Neural progenitor cell (in vitro differentiated cells): ENCODE measurements at regions not wholly inside any gene's neighbourhood (a gene's known extent, or its start where the extent isn't known, plus 50 kb on each side); places are given as distances from the start of the nearest gene placed in this dataset.
A peak's percentile ranks its signal among the peaks of the same experiment; 100 is the strongest.

Experiments used
- DNase-seq: peaks from one replicate; pipeline ENCODE4 v3.0.0-alpha.2; 2016; ENCODE audit warnings: low spot score
- H2AFZ ChIP-seq: fragments of 200-600 bp; sonication (generic); replicated peaks from 2 replicates; pipeline ENCODE4 v1.6.1; 2016; ENCODE audit warnings: antibody characterized with exemption
- H3F3A ChIP-seq: fragments of 200-600 bp; sonication (generic); 2 replicates; pipeline ENCODE4 v1.6.1; 2016; ENCODE audit warnings: antibody characterized with exemption, low read depth
- H3K27ac ChIP-seq: fragments of 200-600 bp; sonication (generic); 2 replicates; pipeline ENCODE4 v1.5.1; 2016; ENCODE audit warnings: mild to moderate bottlenecking
- H3K27me3 ChIP-seq: fragments of 200-600 bp; sonication (generic); 2 replicates; pipeline ENCODE4 v1.6.1; 2016; ENCODE audit warnings: mild to moderate bottlenecking, moderate library complexity
- H3K36me3 ChIP-seq: fragments of 200-600 bp; sonication (generic); 2 replicates; pipeline ENCODE4 v1.5.1; 2016
- H3K4me1 ChIP-seq: fragments of 200-600 bp; sonication (generic); 2 replicates; pipeline ENCODE4 v1.6.1; 2016; ENCODE audit warnings: mixed run types
- H3K4me2 ChIP-seq: fragments of 200-600 bp; sonication (generic); 2 replicates; pipeline ENCODE4 v1.6.1; 2016
- H3K4me3 ChIP-seq: fragments of 200-600 bp; sonication (generic); 2 replicates; pipeline ENCODE4 v1.5.1; 2016
- H3K79me2 ChIP-seq: fragments of 200-600 bp; sonication (generic); 2 replicates; pipeline ENCODE4 v1.6.1; 2016; ENCODE audit warnings: low read depth
- H3K9ac ChIP-seq: fragments of 200-600 bp; sonication (generic); 2 replicates; pipeline ENCODE4 v1.6.1; 2016
- H3K9me3 ChIP-seq: fragments of 200-600 bp; sonication (generic); 2 replicates; pipeline ENCODE4 v1.5.1; 2016; ENCODE audit warnings: low read depth
- H4K20me1 ChIP-seq: fragments of 200-600 bp; sonication (generic); 2 replicates; pipeline ENCODE4 v1.6.1; 2016; ENCODE audit warnings: low read depth
- H3K27ac Mint-ChIP-seq: 3 replicates; pipeline ENCODE4 v1.8.0; 2021; ENCODE audit warnings: mixed read lengths
- H3K27me3 Mint-ChIP-seq: 2 replicates; pipeline ENCODE4 v1.8.0; 2022; ENCODE audit warnings: low read depth, mild to moderate bottlenecking, inconsistent platforms, moderate library complexity, mixed read lengths; ENCODE audit not compliant: insufficient read depth
- H3K36me3 Mint-ChIP-seq: 3 replicates; pipeline ENCODE4 v1.8.0; 2021; ENCODE audit warnings: mixed read lengths
- H3K4me1 Mint-ChIP-seq: 3 replicates; pipeline ENCODE4 v1.8.0; 2021; ENCODE audit warnings: mixed read lengths
- H3K4me3 Mint-ChIP-seq: 3 replicates; pipeline ENCODE4 v1.8.0; 2021; ENCODE audit warnings: mild to moderate bottlenecking, moderate library complexity, mixed read lengths
- H3K9me3 Mint-ChIP-seq: 3 replicates; pipeline ENCODE4 v1.8.0; 2020; ENCODE audit warnings: mixed read lengths
- CTCF ChIP-seq: fragments of 200-600 bp; sonication (generic); IDR thresholded peaks from 2 replicates; pipeline ENCODE4 v1.5.1; 2017; ENCODE audit warnings: antibody characterized with exemption, mild to moderate bottlenecking
- EZH2 ChIP-seq: fragments of 200-600 bp; sonication (generic); IDR thresholded peaks from 2 replicates; pipeline ENCODE4 v1.6.1; 2017; ENCODE audit warnings: antibody characterized with exemption, mild to moderate bottlenecking, moderate library complexity
- EZH2phosphoT487 ChIP-seq: fragments of 200-600 bp; sonication (generic); IDR thresholded peaks from 2 replicates; pipeline ENCODE4 v1.6.1; 2017; ENCODE audit warnings: antibody characterized with exemption

DNA sequence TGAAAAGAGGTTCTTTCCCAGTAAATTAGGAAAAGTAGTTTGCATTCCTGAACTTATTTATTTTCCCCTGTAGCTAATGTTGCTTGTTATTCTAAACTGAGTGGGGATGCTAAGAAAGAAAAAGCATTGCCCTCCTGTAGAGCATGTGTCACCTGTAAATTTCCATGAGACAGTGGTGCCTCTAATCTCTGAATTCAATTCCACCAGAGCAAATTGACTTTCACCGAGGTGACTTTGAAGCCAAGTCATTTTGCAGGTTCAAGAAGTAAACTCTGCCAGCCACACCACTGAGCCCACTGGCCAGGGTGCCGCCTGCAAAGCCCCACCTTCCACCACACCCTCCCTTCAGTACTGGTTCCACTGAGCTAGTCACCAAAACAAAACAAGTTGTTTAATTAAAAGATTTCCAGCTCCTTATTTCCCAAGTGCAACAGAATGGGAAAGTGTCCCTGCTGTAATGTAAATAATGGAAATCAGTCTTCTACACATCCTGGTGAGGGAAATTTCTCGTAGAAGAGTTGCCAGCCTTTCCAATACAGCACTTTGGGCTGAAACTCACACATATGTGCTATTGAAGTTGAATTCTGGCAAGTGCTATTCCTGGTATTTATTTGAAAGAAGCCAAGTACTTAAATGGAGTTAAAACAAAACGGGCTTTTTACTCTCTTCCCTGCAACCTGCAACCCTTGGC is 254.8 kb downstream of the RNF152 start:
- Histone ChIP-seq H3K36me3 (no peaks in the 10 kb centered on the region), H3K27me3 (no peaks in the 10 kb centered on the region), H3F3A (peaks cover 32% of the 10 kb centered on the region), H3K4me3 (no peak overlapping the region), H3K9ac (no peak overlapping the region), H3K4me2 (peak overlapping the region; percentile 68), H4K20me1 (no peaks in the 10 kb centered on the region), H3K4me1 (peaks cover 29% of the 10 kb centered on the region), H3K9me3 (no peaks in the 10 kb centered on the region), H3K27ac (no peak overlapping the region), H3K79me2 (no peaks in the 10 kb centered on the region), H2AFZ (no peak overlapping the region)
- Mint-ChIP-seq H3K27ac (no peak overlapping the region), H3K4me3 (no peak overlapping the region), H3K36me3 (no peaks in the 10 kb centered on the region), H3K4me1 (peaks cover 27% of the 10 kb centered on the region), H3K27me3 (no peaks in the 10 kb centered on the region), H3K9me3 (no peaks in the 10 kb centered on the region)
- no peak for DNase-seq
- TF ChIP-seq EZH2 (no peak), CTCF (no peak), EZH2phosphoT487 (no peak)

DNA sequence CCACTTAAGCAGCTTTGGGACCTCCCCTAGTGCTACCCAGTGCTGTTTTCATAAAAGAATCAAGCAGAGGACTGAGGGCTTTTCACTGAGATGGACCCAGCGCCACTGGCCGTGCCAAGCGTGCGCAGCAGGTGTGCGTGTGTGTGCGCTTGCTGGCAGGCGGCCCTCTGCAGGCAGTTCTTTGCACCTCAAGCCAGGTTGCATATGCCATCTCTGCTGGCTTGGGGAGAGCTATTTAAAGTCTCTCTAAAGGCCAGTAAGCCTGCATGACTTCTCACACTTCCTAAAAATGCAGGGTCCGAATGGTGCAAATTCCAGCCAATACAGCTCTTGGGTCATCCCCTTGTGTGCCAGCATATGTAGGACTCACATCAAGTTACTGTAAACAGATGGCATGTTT is 255.5 kb downstream of the RNF152 start:
- Mint-ChIP-seq H3K9me3 (no peaks in the 10 kb centered on the region), H3K27me3 (no peaks in the 10 kb centered on the region), H3K4me1 (peaks cover 27% of the 10 kb centered on the region), H3K36me3 (no peaks in the 10 kb centered on the region), H3K27ac (no peak overlapping the region), H3K4me3 (no peak overlapping the region)
- H3K4me3 ChIP-seq: no peak overlapping the region
- TF ChIP-seq EZH2 (no peak), EZH2phosphoT487 (no peak), CTCF (peak; percentile 46)
- H4K20me1 ChIP-seq: no peaks in the 10 kb centered on the region
- H3K9ac ChIP-seq: no peak overlapping the region
- H3K79me2 ChIP-seq: no peaks in the 10 kb centered on the region
- H3K36me3 ChIP-seq: no peaks in the 10 kb centered on the region
- DNase-seq: peak; percentile 73
- H3K4me2 ChIP-seq: peak overlapping the region; percentile 68
- H3K9me3 ChIP-seq: no peaks in the 10 kb centered on the region
- peak overlapping the region; percentile 69 for H3K27ac ChIP-seq
- H2AFZ ChIP-seq: peak overlapping the region; percentile 66
- H3K4me1 ChIP-seq: peaks cover 29% of the 10 kb centered on the region
- no peaks in the 10 kb centered on the region for H3K27me3 ChIP-seq
- peaks cover 32% of the 10 kb centered on the region for H3F3A ChIP-seq

DNA sequence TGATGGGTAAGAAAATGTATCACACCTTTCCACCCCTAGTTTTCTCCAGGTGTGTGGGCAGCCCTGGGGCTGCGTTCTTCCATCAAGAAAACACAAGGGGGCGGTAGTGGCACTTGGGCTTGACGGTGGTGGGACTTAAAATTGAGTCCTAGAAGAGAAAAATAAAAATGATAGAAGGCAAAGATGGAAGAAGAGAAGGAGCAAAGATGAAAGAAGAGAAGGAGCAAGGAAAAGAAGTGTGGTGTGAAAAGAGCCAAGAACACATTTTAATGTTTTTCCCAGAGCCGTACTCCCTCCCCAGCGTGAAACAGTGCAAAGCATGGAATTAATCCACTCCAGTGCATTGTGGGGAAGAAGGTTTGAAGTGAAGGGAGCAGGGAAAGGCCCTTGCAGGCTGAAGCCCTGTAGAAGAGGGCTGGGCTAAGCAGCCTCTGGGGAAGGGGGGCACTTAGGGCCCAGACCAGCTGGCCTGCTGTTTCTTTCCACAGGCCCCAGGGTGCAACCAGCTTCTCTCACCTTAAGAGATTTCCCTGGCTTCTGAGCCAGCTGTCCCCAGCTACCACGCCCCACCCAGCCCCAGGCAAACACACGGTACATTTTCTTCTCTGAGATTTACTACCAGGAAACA is 256.8 kb downstream of the RNF152 start:
- Mint-ChIP-seq H3K9me3 (no peaks in the 10 kb centered on the region), H3K4me3 (no peak overlapping the region), H3K27me3 (no peaks in the 10 kb centered on the region), H3K36me3 (no peaks in the 10 kb centered on the region), H3K4me1 (peaks cover 27% of the 10 kb centered on the region), H3K27ac (peak overlapping the region; percentile 52)
- no peaks in the 10 kb centered on the region for H4K20me1 ChIP-seq
- no peak for TF ChIP-seq EZH2
- peak; percentile 99 for TF ChIP-seq CTCF
- H3K36me3 ChIP-seq: no peaks in the 10 kb centered on the region
- no peak overlapping the region for H3K4me3 ChIP-seq
- no peaks in the 10 kb centered on the region for H3K79me2 ChIP-seq
- peaks cover 29% of the 10 kb centered on the region for H3K4me1 ChIP-seq
- no peaks in the 10 kb centered on the region for H3K9me3 ChIP-seq
- H3F3A ChIP-seq: peaks cover 32% of the 10 kb centered on the region
- peak; percentile 85 for DNase-seq
- H3K27ac ChIP-seq: peak overlapping the region; percentile 69
- peak overlapping the region; percentile 68 for H3K4me2 ChIP-seq
- peak overlapping the region; percentile 66 for H2AFZ ChIP-seq
- no peaks in the 10 kb centered on the region for H3K27me3 ChIP-seq
- no peak overlapping the region for H3K9ac ChIP-seq
